Liver (tissue), 3 donors: ENCODE measurements at regions not wholly inside any gene's neighbourhood (a gene's known extent, or its start where the extent isn't known, plus 50 kb on each side); places are given as distances from the start of the nearest gene placed in this dataset.

Source experiments
- CTCF ChIP-seq: fragments of 150-350 bp; IDR thresholded peaks from 2 replicates; pipeline ENCODE4 v1.5.1; 2017; ENCODE audit warnings: improper control_type of control experiment, low read depth, low read length; ENCODE audit not compliant: missing input control
- EGR1 ChIP-seq, 2 donors: IDR thresholded peaks; 2 replicates each; pipeline ENCODE4 v1.6.1; 2016 to 2018; ENCODE audit warnings: antibody characterized with exemption in 2 of 2, low read depth in 2 of 2
- FOXA1 ChIP-seq: IDR thresholded peaks from 2 replicates; pipeline ENCODE4 v1.6.1; 2016; ENCODE audit warnings: antibody characterized with exemption
- GABPA ChIP-seq, 2 donors: IDR thresholded peaks in 1 of 2; conservative IDR thresholded peaks in 1 of 2; 2 replicates each; pipeline ENCODE4 v1.6.1; 2016; ENCODE audit warnings: antibody characterized with exemption in 2 of 2, mild to moderate bottlenecking in 1 of 2, moderate library complexity in 1 of 2
- JUND ChIP-seq, 2 donors: IDR thresholded peaks; 2 replicates each; pipeline ENCODE4 v1.6.1; 2016; ENCODE audit warnings: antibody characterized with exemption in 2 of 2
- MAX ChIP-seq: IDR thresholded peaks from 2 replicates; pipeline ENCODE4 v1.6.1; 2016; ENCODE audit warnings: antibody characterized with exemption
- NR2F2 ChIP-seq: IDR thresholded peaks from 2 replicates; pipeline ENCODE4 v1.6.1; 2016; ENCODE audit warnings: antibody characterized with exemption
- REST ChIP-seq: IDR thresholded peaks from 2 replicates; pipeline ENCODE4 v1.6.1; 2016; ENCODE audit warnings: antibody characterized with exemption, mild to moderate bottlenecking
- SP1 ChIP-seq: IDR thresholded peaks from 2 replicates; pipeline ENCODE4 v1.6.1; 2018; ENCODE audit warnings: antibody characterized with exemption, mild to moderate bottlenecking
- YY1 ChIP-seq: IDR thresholded peaks from 2 replicates; pipeline ENCODE4 v1.6.1; 2016; ENCODE audit warnings: antibody characterized with exemption, mild to moderate bottlenecking
- ZBTB33 ChIP-seq: IDR thresholded peaks from 2 replicates; pipeline ENCODE4 v1.6.1; 2016; ENCODE audit warnings: antibody characterized with exemption
- donor health status: healthy.
- donor health status: healthy.

GRCh38 chr2:51149725-51150124 lies 117.8 kb upstream of the NRXN1 start:
- TF ChIP-seq ZBTB33 (no peak), MAX (no peak), CTCF (no peak), YY1 (no peak), FOXA1 (no peak), REST (no peak), GABPA (IDR thresholded peaks at IDR 0.05 in 1 of 2, conservative IDR thresholded peaks at IDR 0.05 in 1 of 2) (no peak), SP1 (no peak), NR2F2 (no peak), EGR1 (IDR thresholded peaks at IDR 0.05; ENCODE audit: low read depth in 2 of 2) (no peak), JUND (IDR thresholded peaks at IDR 0.05) (no peak)
